ENCODE measurements at regions not wholly inside any gene's neighbourhood (a gene's known extent, or its start where the extent isn't known, plus 50 kb on each side); places are given as distances from the start of the nearest gene placed in this dataset.

GRCh38 chr3:126292318-126293070 lies 64.7 kb downstream of the KLF15 start:
- Histone ChIP-seq H3K4me3 (ENCODE audit: low read depth, low read length) (no peak overlapping the region), H3K4me1 (ENCODE audit: control insufficient read depth, insufficient read depth, low read length, poor library complexity, severe bottlenecking) (no peaks in the 10 kb centered on the region), H3K36me3 (ENCODE audit: control insufficient read depth, insufficient read depth, low read length) (no peaks in the 10 kb centered on the region), H3K27ac (ENCODE audit: insufficient read depth, low read length, poor library complexity, severe bottlenecking) (no peak overlapping the region), H3K9me3 (ENCODE audit: control insufficient read depth in 2 of 2, low read length in 2 of 2) (no peaks in the 10 kb centered on the region), H3K27me3 (ENCODE audit: control insufficient read depth, insufficient read depth, low read length) (peaks cover 14% of the 10 kb centered on the region)
- H3K4me3 Mint-ChIP-seq, result no peak overlapping the region
- peaks cover 0 to 2% (median 0%) of the 10 kb centered on the region in 4 donors for H3K4me1 Mint-ChIP-seq
- H3K9me3 Mint-ChIP-seq, result peaks cover 0 to 2% (median 0%) of the 10 kb centered on the region in 7 donors
- no peaks in the 10 kb centered on the region for H3K36me3 Mint-ChIP-seq
- DNase-seq (no peak), ATAC-seq (ENCODE audit: low read depth in 2 of 2) (no peak)
- H3K27ac Mint-ChIP-seq, result no peak overlapping the region
- peaks cover 43% of the 10 kb centered on the region for H3K27me3 Mint-ChIP-seq

- Mint-ChIP-seq H3K27ac (no peak overlapping the region), H3K36me3 (no peaks in the 10 kb centered on the region), H3K27me3 (peaks cover 49% of the 10 kb centered on the region), H3K4me3 (no peak overlapping the region), H3K4me1 (peaks cover 0 to 2% (median 0%) of the 10 kb centered on the region in 4 donors), H3K9me3 (peaks cover 0 to 2% (median 0%) of the 10 kb centered on the region in 7 donors)
- Histone ChIP-seq H3K4me1 (ENCODE audit: control insufficient read depth, insufficient read depth, low read length, poor library complexity, severe bottlenecking) (no peaks in the 10 kb centered on the region), H3K4me3 (ENCODE audit: low read depth, low read length) (no peak overlapping the region), H3K27me3 (ENCODE audit: control insufficient read depth, insufficient read depth, low read length) (peaks cover 16% of the 10 kb centered on the region), H3K36me3 (ENCODE audit: control insufficient read depth, insufficient read depth, low read length) (no peaks in the 10 kb centered on the region), H3K9me3 (ENCODE audit: control insufficient read depth in 2 of 2, low read length in 2 of 2) (no peaks in the 10 kb centered on the region), H3K27ac (ENCODE audit: insufficient read depth, low read length, poor library complexity, severe bottlenecking) (no peak overlapping the region)
- ATAC-seq (ENCODE audit: low read depth in 2 of 2), result no peak
- DNase-seq, result no peak
These were observed 65.7 kb downstream of the KLF15 start for GRCh38 chr3:126291537-126291936.

DNA sequence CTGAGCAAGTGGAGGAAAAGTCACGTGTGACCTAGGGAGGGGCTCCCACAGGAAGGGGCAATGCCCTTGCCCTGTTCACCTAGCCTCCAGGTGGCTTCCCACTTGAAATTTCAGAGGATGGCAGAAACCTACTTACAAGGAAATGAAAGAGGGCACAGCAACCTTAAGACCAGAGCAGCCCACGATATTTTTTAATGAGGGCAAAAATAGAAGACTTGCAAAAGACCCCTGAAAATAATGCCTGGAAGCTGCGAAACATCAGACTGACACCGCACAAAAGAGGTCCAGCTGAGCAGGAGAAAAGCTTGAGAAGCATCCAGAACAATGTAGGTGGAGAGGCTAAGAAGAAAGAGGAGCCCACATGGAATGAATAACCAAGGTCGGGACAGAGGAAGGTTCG lies 66.1 kb downstream of the KLF15 start:
- DNase-seq (no peak), ATAC-seq (ENCODE audit: low read depth in 2 of 2) (no peak)
- Mint-ChIP-seq H3K9me3 (peaks cover 0 to 2% (median 0%) of the 10 kb centered on the region in 7 donors), H3K4me1 (peaks cover 0 to 2% (median 0%) of the 10 kb centered on the region in 4 donors), H3K4me3 (no peak overlapping the region), H3K36me3 (no peaks in the 10 kb centered on the region), H3K27ac (no peak overlapping the region), H3K27me3 (peaks cover 51% of the 10 kb centered on the region)
- Histone ChIP-seq H3K4me3 (ENCODE audit: low read depth, low read length) (no peak overlapping the region), H3K27ac (ENCODE audit: insufficient read depth, low read length, poor library complexity, severe bottlenecking) (no peak overlapping the region), H3K27me3 (ENCODE audit: control insufficient read depth, insufficient read depth, low read length) (peaks cover 19% of the 10 kb centered on the region), H3K36me3 (ENCODE audit: control insufficient read depth, insufficient read depth, low read length) (no peaks in the 10 kb centered on the region), H3K9me3 (ENCODE audit: control insufficient read depth in 2 of 2, low read length in 2 of 2) (no peaks in the 10 kb centered on the region), H3K4me1 (ENCODE audit: control insufficient read depth, insufficient read depth, low read length, poor library complexity, severe bottlenecking) (no peaks in the 10 kb centered on the region)

- no peak for ATAC-seq (ENCODE audit: low read depth in 2 of 2)
- Mint-ChIP-seq H3K27ac (no peak overlapping the region), H3K36me3 (no peaks in the 10 kb centered on the region), H3K27me3 (peaks cover 55% of the 10 kb centered on the region), H3K4me1 (peaks cover 0 to 2% (median 0%) of the 10 kb centered on the region in 4 donors), H3K9me3 (peaks cover 0 to 2% (median 0%) of the 10 kb centered on the region in 7 donors), H3K4me3 (no peak overlapping the region)
- Histone ChIP-seq H3K27ac (ENCODE audit: insufficient read depth, low read length, poor library complexity, severe bottlenecking) (no peak overlapping the region), H3K36me3 (ENCODE audit: control insufficient read depth, insufficient read depth, low read length) (no peaks in the 10 kb centered on the region), H3K4me3 (ENCODE audit: low read depth, low read length) (no peak overlapping the region), H3K27me3 (ENCODE audit: control insufficient read depth, insufficient read depth, low read length) (peaks cover 24% of the 10 kb centered on the region), H3K9me3 (ENCODE audit: control insufficient read depth in 2 of 2, low read length in 2 of 2) (no peaks in the 10 kb centered on the region), H3K4me1 (ENCODE audit: control insufficient read depth, insufficient read depth, low read length, poor library complexity, severe bottlenecking) (no peaks in the 10 kb centered on the region)
- DNase-seq, result no peak
These were observed 66.9 kb downstream of the KLF15 start for GRCh38 chr3:126290325-126290724.

- Histone ChIP-seq H3K9me3 (ENCODE audit: control insufficient read depth in 2 of 2, low read length in 2 of 2) (no peaks in the 10 kb centered on the region), H3K4me1 (ENCODE audit: control insufficient read depth, insufficient read depth, low read length, poor library complexity, severe bottlenecking) (no peaks in the 10 kb centered on the region), H3K27ac (ENCODE audit: insufficient read depth, low read length, poor library complexity, severe bottlenecking) (no peak overlapping the region), H3K27me3 (ENCODE audit: control insufficient read depth, insufficient read depth, low read length) (peaks cover 27% of the 10 kb centered on the region), H3K36me3 (ENCODE audit: control insufficient read depth, insufficient read depth, low read length) (no peaks in the 10 kb centered on the region), H3K4me3 (ENCODE audit: low read depth, low read length) (no peak overlapping the region)
- DNase-seq (no peak), ATAC-seq (ENCODE audit: low read depth in 2 of 2) (no peak)
- H3K27ac Mint-ChIP-seq, result no peak overlapping the region
- no peaks in the 10 kb centered on the region for H3K36me3 Mint-ChIP-seq
- peaks cover 55% of the 10 kb centered on the region for H3K27me3 Mint-ChIP-seq
- H3K4me3 Mint-ChIP-seq, result no peak overlapping the region
- peaks cover 0 to 2% (median 0%) of the 10 kb centered on the region in 7 donors for H3K9me3 Mint-ChIP-seq
- peaks cover 0 to 2% (median 0%) of the 10 kb centered on the region in 4 donors for H3K4me1 Mint-ChIP-seq
These were observed 68.1 kb downstream of the KLF15 start for GRCh38 chr3:126289096-126289495.

GRCh38 chr3:126288314-126288713 lies 68.9 kb downstream of the KLF15 start:
- Mint-ChIP-seq H3K27me3 (peaks cover 50% of the 10 kb centered on the region), H3K36me3 (no peaks in the 10 kb centered on the region), H3K9me3 (peaks cover 0 to 2% (median 0%) of the 10 kb centered on the region in 7 donors), H3K4me3 (no peak overlapping the region), H3K27ac (no peak overlapping the region), H3K4me1 (peaks cover 0 to 2% (median 0%) of the 10 kb centered on the region in 4 donors)
- no peak for ATAC-seq (ENCODE audit: low read depth in 2 of 2)
- no peaks in the 10 kb centered on the region for H3K9me3 ChIP-seq (ENCODE audit: control insufficient read depth in 2 of 2, low read length in 2 of 2)
- no peak overlapping the region for H3K4me3 ChIP-seq (ENCODE audit: low read depth, low read length)
- H3K36me3 ChIP-seq (ENCODE audit: control insufficient read depth, insufficient read depth, low read length), result no peaks in the 10 kb centered on the region
- peaks cover 28% of the 10 kb centered on the region for H3K27me3 ChIP-seq (ENCODE audit: control insufficient read depth, insufficient read depth, low read length)
- H3K4me1 ChIP-seq (ENCODE audit: control insufficient read depth, insufficient read depth, low read length, poor library complexity, severe bottlenecking), result no peaks in the 10 kb centered on the region
- H3K27ac ChIP-seq (ENCODE audit: insufficient read depth, low read length, poor library complexity, severe bottlenecking), result no peak overlapping the region
- DNase-seq, result no peak

GRCh38 chr3:126287536-126288241 lies 69.5 kb downstream of the KLF15 start:
- Mint-ChIP-seq H3K27me3 (peaks cover 54% of the 10 kb centered on the region), H3K4me1 (peaks cover 0 to 2% (median 0%) of the 10 kb centered on the region in 4 donors), H3K4me3 (no peak overlapping the region), H3K9me3 (peaks cover 0 to 2% (median 0%) of the 10 kb centered on the region in 7 donors), H3K27ac (no peak overlapping the region), H3K36me3 (no peaks in the 10 kb centered on the region)
- Histone ChIP-seq H3K36me3 (ENCODE audit: control insufficient read depth, insufficient read depth, low read length) (no peaks in the 10 kb centered on the region), H3K9me3 (ENCODE audit: control insufficient read depth in 2 of 2, low read length in 2 of 2) (no peaks in the 10 kb centered on the region), H3K27ac (ENCODE audit: insufficient read depth, low read length, poor library complexity, severe bottlenecking) (no peak overlapping the region), H3K4me3 (ENCODE audit: low read depth, low read length) (no peak overlapping the region), H3K27me3 (ENCODE audit: control insufficient read depth, insufficient read depth, low read length) (peaks cover 32% of the 10 kb centered on the region), H3K4me1 (ENCODE audit: control insufficient read depth, insufficient read depth, low read length, poor library complexity, severe bottlenecking) (no peaks in the 10 kb centered on the region)
- no peak for DNase-seq
- ATAC-seq (ENCODE audit: low read depth in 2 of 2), result no peak
